Fibroblast of the aortic adventitia (primary cell): ENCODE measurements at regions not wholly inside any gene's neighbourhood (a gene's known extent, or its start where the extent isn't known, plus 50 kb on each side); places are given as distances from the start of the nearest gene placed in this dataset.
"Not testable (repeated sequence)": the region's sequence is repeated elsewhere in the genome, so short reads cannot be mapped to it uniquely, and the experiment has no call there.

ENCODE experiments used
- DNase-seq: peaks from one replicate; pipeline ENCODE4 v3.0.0-alpha.2; 2010; ENCODE audit warnings: low read depth
- H3K4me3 ChIP-seq: 2 replicates; pipeline ENCODE4 v1.5.1; 2011; ENCODE audit warnings: low read depth, mild to moderate bottlenecking, control low read depth, low read length, moderate library complexity
- TF ChIP-seq, protein P1 (sequence below): IDR thresholded peaks from 2 replicates; pipeline ENCODE4 v1.5.1; 2011; ENCODE audit warnings: mild to moderate bottlenecking, low read length, control low read depth, inconsistent platforms; ENCODE audit not compliant: insufficient read depth

DNA sequence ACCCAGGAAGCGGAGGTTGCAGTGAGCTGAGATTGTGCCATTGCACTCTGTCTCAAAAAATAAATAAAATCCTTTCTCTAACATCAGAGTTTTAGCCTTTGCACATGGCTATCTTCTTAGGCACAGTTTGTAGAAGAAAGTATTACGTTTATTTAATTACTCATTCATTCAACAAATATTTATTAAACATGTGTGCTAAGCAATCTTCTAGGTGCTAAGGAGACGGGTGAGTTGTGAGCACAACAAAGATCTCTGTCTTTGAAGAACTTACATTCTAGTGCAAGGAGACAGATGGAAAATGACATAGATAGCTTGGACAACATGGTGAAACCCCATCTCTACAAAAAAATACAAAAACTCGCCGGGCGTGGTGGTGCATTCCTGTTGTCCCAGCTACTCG, 122.3 kb upstream of the MYO10 start:
- no peak overlapping the region for H3K4me3 ChIP-seq
- TF ChIP-seq, protein P1, sequence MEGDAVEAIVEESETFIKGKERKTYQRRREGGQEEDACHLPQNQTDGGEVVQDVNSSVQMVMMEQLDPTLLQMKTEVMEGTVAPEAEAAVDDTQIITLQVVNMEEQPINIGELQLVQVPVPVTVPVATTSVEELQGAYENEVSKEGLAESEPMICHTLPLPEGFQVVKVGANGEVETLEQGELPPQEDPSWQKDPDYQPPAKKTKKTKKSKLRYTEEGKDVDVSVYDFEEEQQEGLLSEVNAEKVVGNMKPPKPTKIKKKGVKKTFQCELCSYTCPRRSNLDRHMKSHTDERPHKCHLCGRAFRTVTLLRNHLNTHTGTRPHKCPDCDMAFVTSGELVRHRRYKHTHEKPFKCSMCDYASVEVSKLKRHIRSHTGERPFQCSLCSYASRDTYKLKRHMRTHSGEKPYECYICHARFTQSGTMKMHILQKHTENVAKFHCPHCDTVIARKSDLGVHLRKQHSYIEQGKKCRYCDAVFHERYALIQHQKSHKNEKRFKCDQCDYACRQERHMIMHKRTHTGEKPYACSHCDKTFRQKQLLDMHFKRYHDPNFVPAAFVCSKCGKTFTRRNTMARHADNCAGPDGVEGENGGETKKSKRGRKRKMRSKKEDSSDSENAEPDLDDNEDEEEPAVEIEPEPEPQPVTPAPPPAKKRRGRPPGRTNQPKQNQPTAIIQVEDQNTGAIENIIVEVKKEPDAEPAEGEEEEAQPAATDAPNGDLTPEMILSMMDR: no peak
- no peak for DNase-seq

DNA sequence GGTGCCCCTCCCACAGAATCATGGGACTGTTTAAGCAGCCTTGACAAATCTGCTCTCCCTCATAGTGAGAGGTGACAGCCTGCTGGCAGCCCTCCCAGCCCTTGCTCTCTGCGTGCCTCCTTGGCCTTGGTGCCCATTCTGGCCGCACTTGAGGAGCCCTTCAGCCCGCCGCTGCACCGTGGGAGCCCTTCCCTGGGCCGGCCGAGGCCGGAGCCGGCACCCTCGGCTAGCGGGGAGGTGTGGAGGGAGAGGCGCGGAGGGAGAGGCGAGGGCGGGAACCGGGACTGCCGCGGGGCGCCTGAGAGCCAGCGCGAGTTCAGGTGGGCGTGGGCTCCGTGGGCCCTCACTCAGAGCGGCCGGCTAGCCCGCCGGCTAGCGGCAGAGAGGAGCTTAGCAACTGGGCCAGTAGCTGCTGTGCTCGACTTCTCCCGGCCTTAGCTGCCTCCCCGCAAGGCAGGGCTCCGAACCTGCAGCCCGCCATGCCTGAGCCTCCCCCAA, 125.9 kb upstream of the MYO10 start:
- TF ChIP-seq, protein P1: no peak
- H3K4me3 ChIP-seq: no peak overlapping the region
- no peak for DNase-seq

DNA sequence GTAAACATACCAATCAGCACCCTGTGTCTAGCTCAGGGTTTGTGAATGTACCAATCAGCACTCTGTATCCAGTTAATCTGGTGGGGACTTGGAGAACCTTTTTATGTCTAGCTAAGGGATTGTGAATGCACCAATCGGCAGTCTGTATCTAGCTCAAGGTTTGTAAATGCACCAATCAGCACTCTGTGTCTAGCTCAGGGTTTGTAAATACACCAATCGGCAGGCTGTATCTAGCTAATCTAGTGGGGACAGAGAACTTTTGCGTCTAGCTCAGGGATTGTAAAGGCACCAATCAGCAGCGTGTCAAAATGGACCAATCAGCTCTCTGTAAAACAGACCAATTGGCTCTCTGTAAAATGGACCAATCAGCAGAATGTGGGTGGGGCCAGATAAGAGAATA, 126.7 kb upstream of the MYO10 start:
- DNase-seq: not testable (repeated sequence)

DNA sequence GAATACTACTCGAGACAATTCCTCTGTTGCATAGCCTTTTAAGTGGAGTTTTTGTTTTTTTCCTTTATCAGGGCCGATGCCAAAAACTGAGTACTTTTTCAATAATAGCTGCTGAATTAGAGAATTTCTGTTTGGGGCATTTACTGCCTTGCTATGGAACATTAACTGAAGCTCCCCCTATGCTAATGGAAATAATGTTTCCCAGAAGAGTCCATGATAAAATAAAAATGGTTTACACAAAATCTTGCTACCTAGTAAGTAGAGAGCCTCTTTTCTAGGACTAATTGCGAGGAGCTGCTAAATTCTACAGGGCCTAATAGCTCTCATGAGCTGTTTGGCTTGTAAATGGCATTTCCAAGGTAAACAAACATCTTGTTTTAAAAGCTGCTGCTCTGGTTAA, 128.2 kb upstream of the MYO10 start:
- H3K4me3 ChIP-seq: no peak overlapping the region
- TF ChIP-seq, protein P1: no peak
- DNase-seq: no peak

More for the DNA sequence above, 126.7 kb upstream of the MYO10 start:
- not testable (repeated sequence) for H3K4me3 ChIP-seq

DNA sequence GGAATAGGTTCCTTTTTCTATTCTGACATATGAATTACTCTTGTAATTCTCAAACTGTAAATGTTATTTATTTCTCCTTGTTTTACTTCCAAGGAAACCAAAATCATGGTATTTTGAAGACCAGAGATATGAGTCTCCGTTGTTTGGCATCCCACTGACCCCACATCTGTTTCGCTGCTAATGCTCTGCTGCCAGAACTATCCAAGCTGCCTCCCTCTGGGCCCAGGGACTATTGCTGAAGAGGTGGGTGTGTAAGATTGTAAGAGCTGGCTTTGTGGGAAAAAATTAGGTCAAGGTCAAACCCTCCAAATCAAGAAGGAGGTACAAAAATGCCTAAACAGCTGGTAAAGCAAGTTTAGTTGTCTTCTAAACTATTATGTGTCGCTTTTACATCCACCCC, 129.4 kb upstream of the MYO10 start:
- no peak for DNase-seq
- TF ChIP-seq, protein P1: no peak
- H3K4me3 ChIP-seq: no peak overlapping the region

DNA sequence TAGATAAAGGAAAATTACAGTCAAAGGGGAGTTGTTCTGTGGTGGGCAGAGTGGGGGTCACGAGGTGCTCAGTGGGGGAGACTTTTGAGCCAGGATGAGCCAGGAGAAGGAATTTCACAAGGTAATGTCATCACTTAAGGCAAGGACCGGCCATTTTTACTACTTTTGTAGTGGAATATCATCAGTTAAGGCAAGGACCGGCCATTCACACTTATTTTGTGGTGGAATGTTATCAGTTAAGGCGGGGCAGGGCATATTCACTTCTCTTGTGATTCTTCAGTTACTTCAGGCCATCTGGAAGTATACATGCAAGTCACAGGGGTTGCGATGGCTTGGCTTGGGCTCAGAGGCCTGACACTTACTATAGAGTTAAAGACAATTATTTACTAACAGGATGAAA, 129.9 kb upstream of the MYO10 start:
- DNase-seq, H3K4me3 ChIP-seq: not testable (repeated sequence)

DNA sequence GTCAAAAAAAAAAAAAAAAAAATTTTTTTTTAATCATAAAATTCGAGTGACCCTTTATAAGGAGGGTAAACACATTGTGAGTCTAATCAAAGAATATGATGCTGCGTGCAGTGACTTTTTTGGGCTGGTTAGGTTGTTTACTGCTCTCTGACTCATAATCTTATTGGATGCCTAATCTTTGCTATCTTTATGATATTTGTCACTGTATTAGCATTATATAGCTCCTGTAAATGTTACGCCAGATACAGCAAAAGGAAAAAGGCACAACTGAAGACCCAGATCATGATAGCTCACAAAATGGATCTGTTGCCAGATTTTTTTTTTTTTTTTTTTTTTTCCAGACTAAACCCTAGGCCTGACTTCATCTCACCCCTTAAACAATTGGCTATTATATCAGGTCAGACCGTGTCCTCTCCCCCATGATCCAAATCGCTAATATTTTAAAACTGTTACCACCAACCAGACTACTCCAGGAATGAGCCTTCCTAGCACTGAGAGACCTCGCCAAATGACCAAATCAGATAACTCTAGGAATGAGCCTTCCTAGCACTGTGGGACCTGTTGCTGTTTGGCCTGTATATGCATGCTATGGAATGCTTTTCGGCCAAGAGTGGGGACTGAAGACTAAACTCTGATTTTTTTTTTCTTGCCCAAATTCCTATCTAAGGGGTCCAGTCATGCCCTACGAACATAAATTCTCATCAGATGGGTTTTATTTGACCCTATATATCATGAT, 131.7 kb upstream of the MYO10 start:
- DNase-seq: no peak
- H3K4me3 ChIP-seq: no peak overlapping the region
- TF ChIP-seq, protein P1: no peak

DNA sequence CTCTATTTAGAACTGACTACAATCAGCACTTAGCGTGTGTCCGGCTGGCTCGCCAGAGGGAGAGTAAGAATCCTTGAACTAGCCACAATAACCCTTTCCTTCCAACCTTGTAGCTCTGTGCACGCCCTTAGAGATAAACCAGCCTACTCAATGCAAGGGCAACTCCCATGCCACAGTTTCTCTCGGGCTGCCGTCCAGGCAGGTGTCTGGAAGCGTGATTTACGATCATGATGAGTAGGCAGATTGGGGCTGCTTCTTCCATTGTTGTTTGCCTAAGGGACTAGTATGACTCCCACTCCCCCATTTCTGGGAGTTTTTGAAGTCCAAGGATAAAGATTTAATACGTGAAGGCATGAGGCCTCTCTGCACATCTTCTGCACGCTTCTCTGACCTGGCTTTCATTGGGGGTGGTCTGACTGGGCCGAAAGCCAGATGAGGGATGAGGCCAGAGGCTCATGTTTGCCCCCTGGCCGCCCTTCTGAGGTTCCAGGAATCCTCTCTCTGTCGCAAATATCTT, 134.0 kb upstream of the MYO10 start:
- peak; percentile 73 for DNase-seq
- TF ChIP-seq, protein P1: no peak
- H3K4me3 ChIP-seq: no peak overlapping the region
